COLO829 (cell line): ENCODE measurements at regions not wholly inside any gene's neighbourhood (a gene's known extent, or its start where the extent isn't known, plus 50 kb on each side); places are given as distances from the start of the nearest gene placed in this dataset.
"Not testable (repeated sequence)": the region's sequence is repeated elsewhere in the genome, so short reads cannot be mapped to it uniquely, and the experiment has no call there.

Experiments used
- DNase-seq: peaks from one replicate; pipeline ENCODE4 v3.0.0; 2012; ENCODE audit warnings: low spot score

DNA sequence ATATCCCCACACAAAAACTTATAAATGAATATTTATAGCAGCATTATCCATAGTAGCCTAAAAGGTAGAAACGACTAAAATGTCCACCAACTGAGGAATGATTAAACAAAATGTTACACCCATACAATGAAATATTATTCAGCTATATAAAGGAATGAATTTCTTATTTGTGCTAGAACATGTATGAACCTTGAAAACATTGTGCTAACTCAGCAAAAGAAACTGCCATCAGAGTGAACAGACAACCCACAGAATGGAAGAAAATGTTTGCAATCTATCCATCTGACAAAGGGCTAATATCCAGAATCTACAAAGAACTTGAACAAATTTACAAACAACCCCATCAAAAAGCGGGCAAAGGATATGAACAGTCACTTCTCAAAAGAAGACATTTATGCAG lies 155.3 kb upstream of the DIAPH2 start:
- DNase-seq = not testable (repeated sequence)

DNA sequence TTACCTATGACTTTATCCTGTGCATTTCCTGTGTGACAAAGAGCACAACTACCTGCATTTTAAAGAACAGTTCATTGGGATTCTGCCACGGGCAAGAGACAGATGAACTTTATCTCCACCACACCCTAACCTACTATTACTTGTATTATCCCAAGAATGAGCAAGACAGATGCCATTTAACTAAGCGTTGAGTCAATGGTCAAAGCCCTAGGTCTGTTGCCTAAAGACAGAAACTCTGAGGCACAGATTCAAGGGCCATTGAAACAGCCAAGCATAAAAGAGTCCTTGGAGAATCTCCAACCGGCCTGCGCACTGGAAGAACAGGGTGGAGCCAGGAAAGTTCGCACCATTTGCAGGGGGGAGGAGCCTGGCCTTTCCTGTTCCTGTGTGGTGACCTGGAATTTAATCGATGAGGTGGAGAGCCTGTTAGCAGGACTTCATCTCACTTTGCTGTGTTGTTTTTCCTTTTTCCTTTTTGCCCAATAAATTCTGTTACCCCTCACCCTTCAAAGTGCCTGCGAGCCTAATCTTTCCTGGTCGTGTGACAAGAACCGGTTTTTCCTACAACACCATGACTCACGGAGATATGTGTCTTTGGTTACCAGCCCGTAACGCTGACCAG lies 146.4 kb upstream of the DIAPH2 start:
- DNase-seq = no peak

DNA sequence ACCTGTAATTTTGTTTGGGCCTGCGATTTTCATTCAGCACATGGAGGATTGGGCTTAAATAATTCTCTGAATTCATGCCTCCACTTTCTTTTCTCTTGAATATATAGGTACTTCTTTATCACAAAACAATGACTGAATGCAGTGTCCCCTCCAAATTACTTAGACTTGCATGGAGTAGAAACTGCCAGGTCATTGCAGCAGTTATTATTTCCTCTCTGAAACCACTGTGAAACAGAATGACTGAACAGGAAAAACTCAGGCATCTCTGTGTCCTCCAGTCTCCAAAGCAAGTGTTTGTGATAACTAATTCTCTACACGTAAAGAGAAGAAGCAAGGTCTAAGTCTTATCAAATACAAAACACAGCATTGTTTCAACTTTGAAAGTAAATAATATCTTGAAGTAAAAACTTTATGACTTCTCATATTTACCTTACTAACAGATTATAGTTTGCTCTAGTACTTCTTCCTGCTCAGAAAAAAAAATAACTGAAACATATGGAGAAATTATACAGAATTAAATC lies 144.5 kb upstream of the DIAPH2 start:
- DNase-seq = no peak

DNA sequence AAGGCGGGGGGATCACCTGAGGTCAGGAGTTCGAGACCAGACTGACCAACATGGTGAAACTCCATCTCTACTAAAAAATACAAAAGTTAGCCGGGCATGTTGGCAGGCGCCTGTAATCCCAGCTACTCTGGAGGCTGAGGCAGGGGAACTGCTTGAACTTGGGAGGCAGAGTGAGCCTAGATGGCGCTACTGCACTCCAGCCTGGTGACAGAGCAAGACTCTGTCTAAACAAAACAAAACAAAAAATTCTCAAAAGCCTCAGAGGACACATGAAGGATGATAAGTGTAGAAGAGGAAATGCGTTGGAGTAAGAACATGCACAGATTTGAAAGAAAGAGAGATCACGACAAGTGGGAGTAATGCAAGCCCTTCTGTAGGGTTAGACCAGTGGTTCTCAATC lies 138.4 kb upstream of the DIAPH2 start:
- DNase-seq = not testable (repeated sequence)

DNA sequence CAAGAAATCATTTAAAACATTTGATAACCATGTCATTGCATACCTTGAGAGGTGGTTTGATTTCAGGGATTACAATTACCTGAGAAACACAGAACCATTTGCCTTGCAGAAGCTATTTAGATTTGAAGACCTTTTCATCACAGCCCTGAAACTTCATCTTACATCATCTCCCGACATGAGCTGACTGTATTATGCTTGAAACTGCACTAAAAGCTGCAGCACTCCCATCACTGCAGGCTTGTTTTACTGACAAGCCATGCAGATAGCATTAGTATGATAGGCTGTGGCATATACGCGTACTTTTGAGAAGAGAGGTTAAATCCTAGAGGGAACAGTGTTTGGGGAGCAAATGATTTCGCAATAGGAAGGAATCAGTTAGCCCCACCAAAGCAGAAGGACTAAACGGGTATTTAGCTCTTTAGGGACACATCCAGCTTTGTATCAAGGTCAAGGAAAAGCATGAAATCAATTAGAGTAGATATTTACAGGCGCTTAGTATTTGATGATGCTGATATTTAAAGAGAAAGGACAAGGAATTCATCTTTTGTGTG lies 133.2 kb upstream of the DIAPH2 start:
- DNase-seq = no peak

DNA sequence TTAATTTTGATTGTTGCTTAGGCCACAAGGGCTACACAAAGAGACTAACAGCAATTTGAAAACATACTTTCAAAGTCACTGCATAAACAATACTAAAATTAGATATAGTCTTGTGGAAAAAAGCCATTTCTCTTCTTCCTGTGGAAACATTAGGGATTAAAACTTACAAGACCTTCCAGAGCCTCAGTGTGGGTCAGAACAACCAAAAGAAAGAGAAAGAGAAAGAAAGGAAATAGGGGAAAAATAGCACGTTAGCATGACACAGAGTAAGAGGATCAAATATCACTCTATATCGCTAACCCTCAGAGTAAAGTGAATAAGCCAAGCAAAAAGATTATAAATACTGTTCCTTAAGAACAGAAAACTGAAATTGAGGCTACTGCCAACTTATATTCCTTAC lies 127.8 kb upstream of the DIAPH2 start:
- DNase-seq = no peak

DNA sequence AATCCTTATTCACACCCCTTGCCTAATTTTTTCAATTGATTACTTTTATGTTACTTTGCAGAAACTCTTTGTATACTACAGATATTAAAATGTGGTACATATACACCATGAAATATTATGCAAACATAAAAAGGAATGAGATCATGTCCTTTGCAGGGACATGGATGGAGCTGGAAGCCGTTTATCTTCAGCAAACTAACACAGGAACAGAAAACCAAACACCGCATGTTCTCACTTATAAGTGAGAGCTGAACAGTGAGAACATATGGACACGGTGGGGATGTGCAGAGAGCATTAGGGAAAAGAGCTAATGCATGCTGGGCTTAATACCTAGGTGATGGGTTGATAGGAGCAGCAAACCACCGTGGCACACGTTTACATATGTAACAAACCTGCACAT lies 123.5 kb upstream of the DIAPH2 start:
- DNase-seq = not testable (repeated sequence)

DNA sequence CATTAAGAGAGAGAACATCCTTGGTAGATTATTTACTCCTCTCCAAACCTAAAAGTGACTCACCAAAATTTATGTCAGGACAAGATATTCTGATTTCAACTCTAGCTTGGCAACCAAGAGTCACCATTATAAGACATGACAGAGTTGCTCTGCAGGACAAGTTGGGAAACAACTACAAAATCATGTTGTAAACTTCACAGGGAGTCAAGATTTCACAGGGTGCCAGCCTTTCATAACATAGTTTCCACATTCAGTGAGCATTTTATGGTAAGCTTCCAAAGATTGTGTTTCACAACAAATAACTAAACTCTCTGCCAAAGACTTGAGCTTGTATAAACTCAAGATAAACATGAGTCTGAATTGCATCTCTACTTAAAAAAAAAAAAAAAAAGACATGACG lies 121.0 kb upstream of the DIAPH2 start:
- DNase-seq = no peak

DNA sequence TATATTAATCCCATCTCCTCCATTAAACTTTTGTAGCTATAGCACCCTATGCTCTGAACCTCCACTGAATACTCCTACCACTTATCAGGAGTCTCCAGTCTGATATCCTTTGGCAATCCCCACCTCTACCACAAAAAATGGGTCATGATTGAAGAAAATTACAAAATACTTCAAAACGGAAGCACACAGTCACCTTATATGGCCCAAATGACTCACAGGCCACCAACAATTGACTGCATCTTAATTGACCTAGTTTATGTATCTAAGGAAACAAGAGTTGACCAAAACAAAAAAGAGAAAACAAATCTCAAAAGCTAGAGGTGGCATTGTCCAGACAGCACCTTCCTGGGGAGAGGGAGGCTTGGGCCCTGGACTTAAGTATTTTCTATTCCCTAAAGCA lies 120.0 kb upstream of the DIAPH2 start:
- no peak for DNase-seq

DNA sequence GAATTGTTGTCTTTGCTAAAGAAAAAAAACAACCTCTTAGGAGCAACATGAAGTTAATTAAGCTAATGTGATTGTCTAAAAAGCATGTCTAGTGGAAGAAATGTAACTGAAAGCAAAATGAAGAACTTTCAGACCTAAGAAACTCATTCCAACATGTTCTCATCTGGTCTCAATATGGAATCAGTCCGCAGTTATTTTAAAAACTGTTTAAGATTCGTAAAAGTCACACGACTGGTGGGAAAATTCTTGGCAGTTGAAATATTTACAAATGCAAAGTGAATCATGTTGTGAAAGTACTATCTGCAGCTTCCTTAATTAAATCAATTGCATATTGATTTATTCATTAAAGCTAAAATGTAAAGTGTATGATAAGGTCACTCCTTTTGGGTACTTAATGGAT lies 117.8 kb upstream of the DIAPH2 start:
- no peak for DNase-seq

DNA sequence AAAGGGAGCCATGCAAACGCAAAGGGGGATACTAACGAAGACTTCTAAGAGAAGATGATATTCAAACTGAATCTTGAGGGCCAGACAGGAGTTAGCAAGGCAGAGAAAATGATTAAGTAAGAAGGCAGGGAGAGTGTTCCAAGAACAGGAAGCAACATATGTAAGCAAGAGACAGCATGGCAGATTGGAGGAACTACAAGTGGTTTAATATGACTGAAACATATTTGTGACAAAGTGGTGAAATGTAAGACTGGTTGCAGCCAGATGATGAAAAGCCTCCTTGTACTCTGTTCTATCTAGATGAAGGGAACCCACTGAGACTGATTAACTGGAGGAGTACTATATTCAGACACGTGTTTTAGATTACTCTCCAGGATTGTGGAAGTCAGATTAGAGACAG lies 116.6 kb upstream of the DIAPH2 start:
- DNase-seq = no peak

DNA sequence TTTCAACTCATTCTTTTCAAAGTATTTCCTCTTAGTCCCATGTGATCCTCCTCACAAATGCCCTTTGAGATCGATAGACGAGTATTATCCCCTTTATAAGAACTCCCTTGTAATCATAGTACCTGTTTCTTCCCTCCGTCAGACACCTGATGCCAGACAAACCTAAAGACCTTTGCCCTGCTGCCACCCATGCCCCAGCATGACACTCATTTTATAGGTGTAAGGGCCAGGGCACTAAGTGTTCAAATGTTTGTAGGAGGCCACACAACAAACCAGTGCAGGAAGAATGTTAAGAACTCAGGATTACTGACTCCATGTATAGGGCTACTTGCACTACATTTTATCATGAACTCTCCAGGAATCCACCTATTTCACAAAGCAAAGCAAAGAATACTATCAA lies 115.6 kb upstream of the DIAPH2 start:
- DNase-seq = no peak

DNA sequence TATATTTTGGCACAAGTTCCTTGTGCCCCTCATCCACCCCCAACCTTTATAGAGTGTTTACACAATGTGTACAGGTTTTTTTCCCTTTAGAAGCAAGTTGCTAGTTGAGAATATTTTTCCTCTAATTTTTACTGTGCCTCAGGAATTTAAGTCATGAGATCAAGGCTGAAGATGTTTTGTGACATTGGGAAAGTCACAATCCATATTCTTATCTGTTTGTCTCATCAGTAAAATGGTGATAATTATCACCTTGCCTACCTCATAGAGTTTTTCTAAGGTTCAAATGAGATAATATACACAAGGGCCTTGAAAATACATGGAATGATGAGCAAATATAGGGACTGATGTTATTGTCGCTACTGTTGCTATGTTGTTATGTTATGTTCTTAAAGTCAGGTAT lies 109.6 kb upstream of the DIAPH2 start:
- DNase-seq = no peak

DNA sequence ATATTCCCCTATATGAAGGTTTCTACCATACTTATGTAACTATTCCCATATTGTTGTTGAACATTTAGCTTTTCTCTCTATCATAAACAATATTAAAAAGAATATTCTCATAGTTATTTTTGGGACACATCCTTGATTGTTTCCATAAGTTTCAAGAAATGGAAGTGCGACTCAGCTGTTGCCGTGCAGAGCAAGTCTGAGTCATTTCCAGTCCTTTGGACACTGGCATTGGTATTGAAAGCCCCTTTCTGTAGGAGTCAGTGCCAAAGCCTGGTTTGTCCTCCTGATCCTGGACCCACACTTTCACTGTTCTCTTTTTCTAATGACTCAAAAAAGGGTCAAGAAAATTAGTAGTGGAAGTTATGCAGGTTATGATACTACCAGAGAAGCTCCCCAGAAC lies 108.3 kb upstream of the DIAPH2 start:
- peak; percentile 26 for DNase-seq

DNA sequence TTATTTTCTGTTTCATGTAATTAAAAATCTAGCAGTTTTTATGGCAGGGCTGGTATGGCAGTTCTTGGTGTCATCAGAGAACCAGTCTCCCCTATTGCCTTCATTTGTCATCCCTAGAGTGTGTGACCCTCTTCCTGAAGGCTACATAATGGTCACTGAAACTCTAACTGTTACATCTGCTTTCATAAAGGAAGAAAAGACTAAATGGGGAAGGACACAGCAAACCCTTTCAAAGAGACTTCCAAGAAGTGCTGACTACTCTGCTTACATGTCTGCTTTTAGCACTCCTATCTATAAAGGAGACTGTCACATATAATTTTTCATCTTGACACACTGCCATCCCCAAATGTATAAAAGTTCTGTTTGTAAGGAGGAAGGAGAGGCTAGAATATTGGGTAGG lies 105.9 kb upstream of the DIAPH2 start:
- DNase-seq = no peak

DNA sequence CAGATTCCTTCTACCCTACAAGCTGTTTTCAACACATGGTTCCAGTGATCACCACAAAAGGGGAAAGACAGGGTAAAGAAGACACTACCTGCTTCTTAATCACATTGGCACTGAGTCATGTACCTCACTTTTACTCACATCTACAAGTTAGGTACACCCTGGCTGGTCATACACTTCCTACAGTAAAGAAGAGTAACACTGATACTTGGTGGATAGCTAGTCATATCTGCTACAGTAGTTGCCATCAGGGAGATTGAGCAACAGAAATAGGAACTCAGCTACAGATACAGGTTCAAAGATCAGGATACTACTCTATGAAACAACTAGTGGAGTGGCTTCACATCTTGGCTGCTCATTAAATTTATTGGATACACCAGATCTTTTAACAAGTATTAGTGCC lies 105.4 kb upstream of the DIAPH2 start:
- no peak for DNase-seq

DNA sequence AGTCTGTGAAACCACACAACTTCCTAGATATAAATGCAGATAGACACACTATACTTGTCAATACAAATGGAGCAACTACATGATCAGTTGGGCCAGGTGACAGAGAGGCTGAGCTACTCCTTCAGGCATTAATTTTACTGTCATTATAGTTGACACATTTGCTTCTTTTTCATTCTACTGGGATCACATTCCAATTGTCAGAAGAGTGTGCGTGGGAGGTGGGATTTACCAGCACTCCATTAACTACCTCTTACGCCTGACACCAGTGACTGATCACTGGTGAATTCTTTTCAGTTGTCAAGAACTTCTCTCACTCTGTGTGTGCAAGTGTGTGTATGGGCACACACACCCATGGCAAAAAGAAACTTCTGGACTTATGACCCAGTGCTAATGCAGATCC lies 94.2 kb upstream of the DIAPH2 start:
- DNase-seq = no peak

DNA sequence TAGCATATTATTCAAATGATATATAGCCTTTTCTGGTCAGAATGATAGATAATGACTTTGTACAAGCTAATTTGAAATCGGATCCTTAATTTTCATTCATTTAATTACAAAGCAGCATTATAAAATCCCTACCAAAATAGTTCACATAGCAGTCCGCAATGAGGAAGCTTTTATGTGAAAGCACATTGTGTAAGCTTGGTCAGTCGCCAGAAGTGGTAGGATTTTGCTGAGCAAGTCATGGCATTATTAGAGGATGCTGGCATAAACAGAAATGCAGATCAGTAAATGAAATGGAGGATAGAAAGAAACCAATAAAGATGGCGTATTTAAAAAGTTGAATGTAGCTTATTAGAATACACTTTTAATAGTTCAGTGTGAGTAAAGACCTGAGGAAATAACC lies 93.2 kb upstream of the DIAPH2 start:
- peak; percentile 26 for DNase-seq

DNA sequence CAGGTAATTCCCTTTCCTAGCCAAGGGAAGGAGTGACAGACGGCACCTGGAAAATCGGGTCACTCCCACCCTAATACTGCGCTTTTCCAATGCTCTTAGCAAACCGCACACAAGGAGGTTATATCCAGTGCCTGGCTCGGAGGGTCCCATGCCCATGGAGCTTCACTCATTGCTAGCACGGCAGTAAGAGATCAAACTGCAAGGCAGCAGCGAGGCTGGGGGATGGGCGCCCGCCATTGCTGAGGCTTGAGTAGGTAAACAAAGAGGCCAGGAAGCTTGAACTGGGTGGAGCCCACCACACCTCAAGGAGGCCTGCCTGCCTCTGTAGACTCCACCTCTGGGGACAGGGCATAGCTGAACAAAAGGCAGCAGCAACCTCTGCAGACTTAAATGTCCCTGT lies 86.8 kb upstream of the DIAPH2 start:
- not testable (repeated sequence) for DNase-seq

DNA sequence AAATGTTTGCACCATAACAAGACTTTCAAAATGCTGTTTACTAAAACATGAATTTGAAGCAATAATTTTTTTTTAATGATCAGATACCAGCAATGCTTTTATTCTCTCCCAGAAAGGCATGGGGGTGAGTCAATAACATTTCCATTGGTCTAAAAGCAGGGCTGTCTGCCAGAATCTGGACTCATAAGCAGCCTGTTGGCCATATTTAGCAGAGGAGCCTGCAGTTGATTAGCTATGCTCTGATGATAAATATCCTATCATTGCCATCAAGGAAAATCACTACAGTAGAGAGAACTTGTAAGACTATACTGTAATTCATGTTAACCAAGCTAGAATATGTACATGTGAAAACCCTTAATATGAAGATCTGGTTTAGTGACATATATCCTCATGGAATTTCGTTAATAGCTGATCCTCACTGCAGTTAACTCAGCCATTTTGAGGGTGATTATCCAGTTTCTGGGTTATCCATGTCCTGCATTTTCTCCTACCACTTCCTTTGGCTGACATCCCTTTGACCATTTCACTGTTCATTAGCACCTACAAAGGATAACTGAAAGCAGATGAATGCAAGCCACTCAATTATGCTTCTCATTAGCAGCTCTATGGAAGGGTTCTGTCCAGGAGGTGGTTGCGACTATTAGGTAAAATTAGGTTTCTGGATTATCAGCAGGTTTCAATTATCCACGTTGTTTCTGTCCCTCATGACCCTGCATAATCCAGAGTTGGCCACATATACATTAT lies 72.9 kb upstream of the DIAPH2 start:
- no peak for DNase-seq

DNA sequence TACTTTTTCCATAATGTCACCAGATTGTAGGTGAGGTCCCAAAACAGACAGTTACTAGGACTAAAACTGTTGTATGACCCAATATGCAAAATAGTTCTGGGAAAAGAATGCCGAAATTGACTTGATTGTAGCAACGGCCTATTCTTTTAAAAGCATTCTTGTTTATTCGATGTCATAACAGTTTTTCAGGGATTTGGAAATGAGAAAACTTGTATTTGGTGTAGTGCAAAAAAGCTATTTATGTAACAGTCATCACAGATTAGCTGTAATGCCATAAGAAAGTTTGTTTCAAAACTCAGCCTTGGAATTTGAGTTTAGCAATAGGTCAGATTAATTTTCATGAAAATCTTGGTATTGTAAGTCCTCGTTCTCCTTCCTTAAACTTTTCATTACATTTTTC lies 69.2 kb upstream of the DIAPH2 start:
- DNase-seq = no peak

DNA sequence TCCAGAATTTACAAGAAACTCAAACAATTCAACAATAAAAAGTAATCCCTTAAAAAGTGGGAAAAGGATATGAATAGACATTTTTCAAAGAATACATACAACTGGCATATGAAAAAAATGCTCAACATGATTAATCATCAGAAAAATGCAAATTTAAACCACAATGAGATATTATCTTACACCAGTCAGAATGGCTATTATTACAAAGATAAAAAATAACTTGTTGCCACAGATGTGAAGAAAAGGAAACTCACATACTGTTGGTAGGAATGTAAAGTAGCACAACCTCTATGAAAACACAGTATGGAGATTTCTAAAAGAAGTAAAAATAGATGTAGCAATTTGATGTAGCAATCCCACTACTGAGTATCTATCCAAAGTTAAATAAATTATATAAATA lies 65.1 kb upstream of the DIAPH2 start:
- DNase-seq = no peak

DNA sequence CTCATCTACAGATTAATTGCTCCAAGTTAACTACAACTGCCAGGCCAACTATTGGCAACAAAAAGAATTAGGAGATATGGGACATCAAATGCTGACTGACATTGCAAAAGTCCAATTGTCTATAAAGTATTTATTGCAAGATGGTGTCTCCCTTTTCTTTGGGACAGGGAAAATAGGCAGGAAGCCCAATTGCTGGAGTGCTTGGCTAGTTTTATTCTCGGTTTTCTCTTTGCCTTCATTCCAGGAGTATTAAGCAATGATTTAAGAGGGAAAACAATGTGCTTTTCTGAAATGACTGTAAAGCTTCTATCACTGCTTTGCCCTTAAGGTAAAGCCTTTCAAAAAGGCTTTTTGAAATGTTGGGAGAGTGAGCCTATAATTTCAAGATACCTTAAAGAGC lies 62.8 kb upstream of the DIAPH2 start:
- no peak for DNase-seq
